HepG2 (cell line): ENCODE measurements at regions not wholly inside any gene's neighbourhood (a gene's known extent, or its start where the extent isn't known, plus 50 kb on each side); places are given as distances from the start of the nearest gene placed in this dataset.

Experiments
- ATAC-seq: fragments of 200-7000 bp; cut with Tn5 transposase; 3 replicates; pipeline ENCODE4 v1.9.1; 2020; ENCODE audit warnings: mild to moderate bottlenecking, moderate library complexity
- BruUV-seq: library from RNA; stranded (reverse); fragments of 400-500 nt; replicated peaks from 2 replicates; lab custom pipeline; 2021; lab: Mats Ljungman, UMichigan
- CTCF ChIA-PET: fragments of 300-600 bp; formaldehyde crosslinking; extraction: SDS; loops from one replicate; lab custom pipeline; 2021; ENCODE audit warnings: low total read pairs, inconsistent platforms, low intra/inter-chr PET ratio; lab: Yijun Ruan, JAX
- POLR2A ChIA-PET: fragments of 350-600 bp; sonication (Branson Sonifier 250); formaldehyde crosslinking; loops from one replicate; lab custom pipeline; 2020; ENCODE audit warnings: antibody characterized with exemption, inconsistent platforms; lab: Yijun Ruan, JAX
- DNase-seq: peaks from one replicate; pipeline ENCODE4 v3.0.0-alpha.2; 2015; ENCODE audit warnings: low spot score
- FAIRE-seq: peaks from 3 replicates; lab custom pipeline; 2011; peaks lifted over from hg19 to GRCh38; lab: Jason Lieb, UNC
- H2AFZ ChIP-seq: one replicate; pipeline ENCODE4 v1.6.1; 2011; ENCODE audit warnings: low read length, inconsistent platforms
- H3K27ac ChIP-seq: fragments of 300-600 bp; 3 replicates; pipeline ENCODE4 v1.8.0; 2011; ENCODE audit warnings: mixed run types, mild to moderate bottlenecking, mixed read lengths, low read length, inconsistent platforms; ENCODE audit not compliant: insufficient read depth; ENCODE audit errors: extremely low read length
- H3K27me3 ChIP-seq, 2 experiments: fragments of 200-600 bp in 1 of 2; 2 replicates in 1 of 2; 3 replicates in 1 of 2; pipeline versions ENCODE4 v1.6.0 to v1.8.0; 2011; ENCODE audit warnings: low read length in 2 of 2, mild to moderate bottlenecking in 2 of 2, moderate library complexity in 2 of 2, inconsistent platforms in 1 of 2; ENCODE audit not compliant: insufficient read depth in 2 of 2, control insufficient read depth in 1 of 2
- H3K36me3 ChIP-seq, 2 experiments: fragments of 200-600 bp in 1 of 2; replicated peaks in 1 of 2; 2 replicates in 1 of 2; 3 replicates in 1 of 2; pipeline versions ENCODE4 v1.5.1 to v1.8.0; 2011; ENCODE audit warnings: low read length in 2 of 2, inconsistent platforms in 1 of 2; ENCODE audit not compliant: insufficient read depth in 2 of 2, control insufficient read depth in 1 of 2
- H3K4me1 ChIP-seq: 2 replicates; pipeline ENCODE4 v1.5.1; 2012; ENCODE audit warnings: low read length, inconsistent platforms; ENCODE audit not compliant: insufficient read depth
- H3K4me2 ChIP-seq: 2 replicates; pipeline ENCODE4 v1.6.0; 2011; ENCODE audit warnings: low read depth, low read length, inconsistent platforms
- H3K4me3 ChIP-seq, 3 experiments: fragments of 200-600 bp in 1 of 3; sonication (generic), shearing (Covaris generic) in 1 of 3; replicated peaks in 1 of 3; 2 replicates each; pipeline ENCODE4 v1.5.1; 2011 to 2016; ENCODE audit warnings: low read length in 3 of 3, inconsistent platforms in 2 of 3, low read depth in 2 of 3, mild to moderate bottlenecking in 2 of 3, control low read depth in 1 of 3, mixed read lengths in 1 of 3; ENCODE audit not compliant: insufficient read depth in 1 of 3
- H3K79me2 ChIP-seq: one replicate; pipeline ENCODE4 v1.6.1; 2011; ENCODE audit warnings: low read length, inconsistent platforms; ENCODE audit not compliant: insufficient read depth
- H3K9ac ChIP-seq: 2 replicates; pipeline ENCODE4 v1.6.0; 2011; ENCODE audit warnings: mild to moderate bottlenecking, low read depth, low read length, inconsistent platforms; ENCODE audit not compliant: insufficient read depth
- H3K9me3 ChIP-seq: 2 replicates; pipeline ENCODE4 v1.5.1; 2012; ENCODE audit warnings: mild to moderate bottlenecking, low read length
- H4K20me1 ChIP-seq: 2 replicates; pipeline ENCODE4 v1.6.0; 2011; ENCODE audit warnings: inconsistent platforms, mild to moderate bottlenecking, low read length, moderate library complexity; ENCODE audit not compliant: insufficient read depth
- GATAD2A ChIP-seq: IDR thresholded peaks from 2 replicates; pipeline ENCODE4 v1.6.1; 2016
- HIVEP1 ChIP-seq: sonication (generic); formaldehyde crosslinking; IDR thresholded peaks from 2 replicates; pipeline ENCODE4 v1.4.0; 2020; ENCODE audit warnings: mild to moderate bottlenecking, missing genetic modification reagents
- MTA1 ChIP-seq: sonication (generic); formaldehyde crosslinking; IDR thresholded peaks from 2 replicates; pipeline ENCODE4 v1.4.0; 2020; ENCODE audit warnings: missing genetic modification reagents, mild to moderate bottlenecking, borderline replicate concordance
- MTERF4 ChIP-seq: sonication (generic); formaldehyde crosslinking; IDR thresholded peaks from 2 replicates; pipeline ENCODE4 v1.8.0; 2023; ENCODE audit warnings: mild to moderate bottlenecking, missing genetic modification reagents
- NFE2L2 ChIP-seq: fragments of 150-350 bp; IDR thresholded peaks from 2 replicates; pipeline ENCODE4 v1.6.1; 2014; ENCODE audit warnings: low read length
- NR1H2 ChIP-seq: sonication (generic); formaldehyde crosslinking; IDR thresholded peaks from 2 replicates; pipeline ENCODE4 v1.8.1; 2022; ENCODE audit warnings: low read depth, missing genetic modification reagents, borderline replicate concordance
- POGZ ChIP-seq: sonication (generic); formaldehyde crosslinking; IDR thresholded peaks from 2 replicates; pipeline ENCODE4 v1.4.0; 2020; ENCODE audit warnings: mild to moderate bottlenecking, missing genetic modification reagents
- TEAD2 ChIP-seq: sonication (generic); formaldehyde crosslinking; IDR thresholded peaks from 2 replicates; pipeline ENCODE4 v1.9.0; 2021; ENCODE audit warnings: missing genetic modification reagents
- YEATS4 ChIP-seq: sonication (generic); formaldehyde crosslinking; IDR thresholded peaks from 2 replicates; pipeline ENCODE4 v1.4.0; 2020; ENCODE audit warnings: missing genetic modification reagents, borderline replicate concordance
- ZFP36L2 ChIP-seq: sonication (generic); formaldehyde crosslinking; IDR thresholded peaks from 2 replicates; pipeline ENCODE4 v1.4.0; 2020; ENCODE audit warnings: missing genetic modification reagents
- ZFP90 ChIP-seq: sonication (generic); formaldehyde crosslinking; IDR thresholded peaks from 2 replicates; pipeline ENCODE4 v1.8.0; 2022; ENCODE audit warnings: missing genetic modification reagents, mild to moderate bottlenecking, inconsistent platforms, borderline replicate concordance
- ZNF101 ChIP-seq: sonication (generic); formaldehyde crosslinking; IDR thresholded peaks from 2 replicates; pipeline ENCODE4 v1.4.0; 2020; ENCODE audit warnings: mild to moderate bottlenecking, low read depth, missing genetic modification reagents, borderline replicate concordance
- ZNF20 ChIP-seq: sonication (generic); formaldehyde crosslinking; IDR thresholded peaks from 2 replicates; pipeline ENCODE4 v1.4.0; 2020; ENCODE audit warnings: mild to moderate bottlenecking, moderate library complexity, missing genetic modification reagents
- ZNF770 ChIP-seq: sonication (generic); formaldehyde crosslinking; IDR thresholded peaks from 2 replicates; pipeline ENCODE4 v1.5.0; 2020; ENCODE audit warnings: mild to moderate bottlenecking, missing genetic modification reagents
- ZSCAN5A ChIP-seq: sonication (generic); formaldehyde crosslinking; IDR thresholded peaks from 2 replicates; pipeline ENCODE4 v1.8.0; 2022; ENCODE audit warnings: mild to moderate bottlenecking, missing genetic modification reagents, borderline replicate concordance
- WGBS: methylation state at CpG from one replicate; pipeline ENCODE4 v1.1.6; 2017; ENCODE audit warnings: low lambda C conversion rate; 5-methylcytosine and 5-hydroxymethylcytosine counted together
- in situ Hi-C: cut with HindIII; loops from 2 replicates; pipeline ENCODE4 v1.10.0; 2017; ENCODE audit warnings: low pct_unique_long_range_greater_than_20kb; ENCODE audit not compliant: extremely low pct_ligation_motif_present
- intact Hi-C: fragments of 100-400 bp; cut with micrococcal nuclease; formaldehyde crosslinking; loops from one replicate; pipeline ENCODE4 v1.10.0; 2022; ENCODE audit not compliant: unreplicated experiment

- Histone ChIP-seq H2AFZ (no peak overlapping the region), H3K4me1 (no peaks in the 10 kb centered on the region), H3K27me3 (no peaks in the 10 kb centered on the region), H3K4me3 (no peak overlapping the region)
- no peak for FAIRE-seq
- no peak for ATAC-seq
- intact Hi-C loops, result no loop called here
- CTCF ChIA-PET, result no interaction called here
- BruUV-seq, result no TSS peak
- in situ Hi-C loops, result no loop called here
- TF ChIP-seq ZSCAN5A (CRISPR knock-in tag) (no peak), ZFP90 (CRISPR knock-in tag) (no peak), NFE2L2 (no peak), YEATS4 (CRISPR knock-in tag) (no peak), ZNF101 (CRISPR knock-in tag) (no peak), NR1H2 (no peak), MTA1 (CRISPR knock-in tag) (no peak), ZNF20 (no peak), ZNF770 (CRISPR knock-in tag) (no peak), HIVEP1 (CRISPR knock-in tag) (no peak), GATAD2A (CRISPR knock-in tag) (no peak), ZFP36L2 (CRISPR knock-in tag) (no peak), TEAD2 (no peak), MTERF4 (no peak), POGZ (CRISPR knock-in tag) (no peak)
- TF ChIP-seq, all 625 proteins: peak for 0
- POLR2A ChIA-PET, result no interaction called here
- H3K9me3 ChIP-seq, result no peaks in the 10 kb centered on the region
- DNase-seq, result no peak
- no peak overlapping the region for H3K9ac ChIP-seq
- no peaks in the 10 kb centered on the region for H3K79me2 ChIP-seq
- H4K20me1 ChIP-seq, result no peaks in the 10 kb centered on the region
- no peak overlapping the region for H3K27ac ChIP-seq
- no peaks in the 10 kb centered on the region for H3K36me3 ChIP-seq
- no peak overlapping the region for H3K4me2 ChIP-seq
- WGBS, result 0% methylated on average over 1 of the region's 1 CpG
These were observed 1648.4 kb downstream of the KCNT2 start for GRCh38 chr1:194959795-194960194.
